Coronary artery (tissue), 2 donors: ENCODE measurements at regions not wholly inside any gene's neighbourhood (a gene's known extent, or its start where the extent isn't known, plus 50 kb on each side); places are given as distances from the start of the nearest gene placed in this dataset.

ENCODE experiments used
- DNase-seq: peaks from one replicate; pipeline ENCODE4 v3.0.0-alpha.2; 2017; ENCODE audit warnings: low spot score
- H3K27ac ChIP-seq, 2 donors: fragments of 200-600 bp; sonication (generic); one replicate each; pipeline ENCODE4 v1.5.1; 2016 to 2019
- H3K4me3 ChIP-seq: fragments of 200-600 bp; sonication (generic); 2 replicates; pipeline ENCODE4 v1.5.1; 2016; ENCODE audit warnings: mild to moderate bottlenecking, moderate library complexity
- CTCF ChIP-seq: fragments of 200-600 bp; sonication (generic); IDR thresholded peaks from one replicate; pipeline ENCODE4 v1.5.1; 2019; ENCODE audit warnings: antibody characterized with exemption

DNA sequence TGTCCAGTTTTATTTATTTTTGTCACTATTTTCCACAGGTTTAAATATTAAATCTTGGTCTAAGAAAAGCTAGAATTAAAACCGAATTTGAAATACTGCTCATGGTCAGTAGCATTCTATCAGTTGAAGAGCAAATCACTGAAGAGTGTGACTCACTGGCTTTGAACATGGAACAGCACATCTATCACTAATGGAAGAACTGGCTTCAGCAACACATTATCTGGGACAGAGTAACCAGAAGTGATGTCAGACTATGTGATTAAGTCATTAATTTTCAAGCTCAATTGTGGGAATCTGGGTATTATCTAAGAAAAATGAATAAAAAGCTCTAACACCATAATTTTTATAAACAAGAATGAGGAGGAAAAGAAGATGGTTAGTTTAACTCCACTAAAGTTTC is 527.5 kb downstream of the TMTC2 start:
- no peak overlapping the region for H3K27ac ChIP-seq
- no peak for TF ChIP-seq CTCF
- DNase-seq, result no peak
- H3K4me3 ChIP-seq, result no peak overlapping the region

- no peak for TF ChIP-seq CTCF
- Histone ChIP-seq H3K27ac (no peak overlapping the region), H3K4me3 (no peak overlapping the region)
- DNase-seq, result no peak
Measured at GRCh38 chr12:83210933-83211332, 524.2 kb downstream of the TMTC2 start.

DNA sequence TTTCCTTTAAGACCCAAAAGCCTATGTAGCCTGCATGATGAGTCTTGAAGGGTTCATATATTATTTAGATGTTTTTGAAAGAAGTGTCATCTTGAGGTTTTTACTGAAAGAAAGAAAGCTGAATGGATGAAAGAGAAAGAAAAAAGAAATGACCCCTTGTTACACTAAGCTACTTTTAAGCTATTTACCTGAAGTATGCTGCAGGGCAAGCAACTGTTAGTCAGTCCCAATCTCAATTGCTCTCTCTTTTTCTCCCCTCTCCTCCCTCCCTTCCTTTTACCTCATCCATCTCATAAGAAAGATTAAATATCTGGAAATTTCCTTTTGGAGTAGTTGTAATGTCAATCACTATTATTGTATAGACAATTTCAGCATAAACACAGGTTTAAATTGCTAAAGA is 512.4 kb downstream of the TMTC2 start:
- no peak for TF ChIP-seq CTCF
- H3K27ac ChIP-seq, result no peak overlapping the region
- H3K4me3 ChIP-seq, result no peak overlapping the region
- no peak for DNase-seq

DNA sequence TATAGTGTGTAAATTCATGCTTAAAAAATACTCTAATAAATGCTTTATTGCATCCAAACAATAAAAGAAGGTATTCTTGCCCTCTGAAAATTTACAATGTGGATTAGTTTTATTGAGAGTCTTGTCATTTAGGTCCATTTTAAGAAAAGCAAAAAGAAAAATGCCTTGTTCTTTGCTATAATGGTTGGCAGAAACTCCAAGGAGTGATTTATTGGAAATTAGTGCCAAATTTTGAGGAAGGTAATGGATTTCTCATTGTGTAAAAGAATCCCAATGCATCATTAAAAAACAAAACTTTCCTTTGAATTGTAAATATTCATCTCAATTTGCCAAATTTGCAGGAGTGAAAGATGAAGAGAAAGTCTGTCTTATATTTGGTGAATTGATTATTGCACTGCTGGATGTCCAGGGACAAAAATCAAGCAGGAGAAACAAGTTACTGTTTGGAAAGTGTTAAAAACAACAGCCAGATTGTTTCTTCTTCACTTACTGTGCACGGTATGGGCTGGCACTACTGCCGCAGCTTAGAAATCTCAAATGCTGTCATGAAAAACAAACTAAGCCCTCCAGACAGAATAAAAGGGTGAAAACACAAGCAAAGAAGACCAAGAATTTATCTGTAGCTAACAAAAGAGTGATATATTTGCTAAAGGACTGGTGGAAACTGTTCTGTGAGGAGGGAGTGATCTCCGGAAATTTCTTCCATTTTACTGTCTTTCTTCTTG is 511.7 kb downstream of the TMTC2 start:
- Histone ChIP-seq H3K4me3 (no peak overlapping the region), H3K27ac (no peak overlapping the region)
- no peak for TF ChIP-seq CTCF
- DNase-seq, result no peak

DNA sequence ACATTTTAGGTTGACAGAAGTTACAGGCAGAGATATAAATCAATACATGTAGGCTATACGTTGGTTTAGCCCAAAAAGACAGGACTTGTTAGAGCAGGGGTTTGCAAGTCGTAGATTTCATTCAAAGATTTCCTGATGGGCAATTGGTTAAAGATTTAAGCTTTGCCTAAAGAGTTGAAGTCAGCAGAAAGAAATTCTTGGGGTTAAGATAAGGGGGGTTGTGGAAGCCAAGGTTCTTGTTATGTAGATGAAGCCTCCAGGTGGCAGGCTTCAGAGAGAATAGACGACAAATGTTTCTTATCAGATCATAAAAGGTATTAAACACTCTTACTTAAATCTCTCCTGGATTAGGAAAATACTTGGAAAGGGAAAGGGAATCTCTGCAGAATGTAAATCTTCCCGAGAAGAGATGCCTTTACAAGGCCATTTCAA is 510.8 kb downstream of the TMTC2 start:
- Histone ChIP-seq H3K27ac (no peak overlapping the region), H3K4me3 (no peak overlapping the region)
- no peak for DNase-seq
- TF ChIP-seq CTCF, result no peak

GRCh38 chr12:83196694-83197350 is 510.1 kb downstream of the TMTC2 start:
- no peak for TF ChIP-seq CTCF
- no peak for DNase-seq
- no peak overlapping the region for H3K4me3 ChIP-seq
- H3K27ac ChIP-seq, result no peak overlapping the region
